Esophagus muscularis mucosa (tissue), 4 donors: ENCODE measurements at regions not wholly inside any gene's neighbourhood (a gene's known extent, or its start where the extent isn't known, plus 50 kb on each side); places are given as distances from the start of the nearest gene placed in this dataset.

Experiments used
- EP300 ChIP-seq: sonication (generic); formaldehyde crosslinking; IDR thresholded peaks from one replicate; pipeline ENCODE4 v1.6.1; 2017; ENCODE audit warnings: antibody characterized with exemption
- POLR2A ChIP-seq: fragments of 450-650 bp; IDR thresholded peaks from one replicate; pipeline ENCODE4 v1.6.1; 2017; ENCODE audit warnings: antibody characterized with exemption, moderate library complexity, mild to moderate bottlenecking, low read depth
- TF ChIP-seq, protein P1 (sequence below), 3 experiments: fragments of 200-600 bp in 2 of 3; fragments of 450-650 bp in 1 of 3; sonication (generic) in 2 of 3; IDR thresholded peaks; one replicate each; pipeline ENCODE4 v1.5.1; 2017 to 2019; ENCODE audit warnings: antibody characterized with exemption in 3 of 3, mild to moderate bottlenecking in 2 of 3, moderate library complexity in 1 of 3

DNA sequence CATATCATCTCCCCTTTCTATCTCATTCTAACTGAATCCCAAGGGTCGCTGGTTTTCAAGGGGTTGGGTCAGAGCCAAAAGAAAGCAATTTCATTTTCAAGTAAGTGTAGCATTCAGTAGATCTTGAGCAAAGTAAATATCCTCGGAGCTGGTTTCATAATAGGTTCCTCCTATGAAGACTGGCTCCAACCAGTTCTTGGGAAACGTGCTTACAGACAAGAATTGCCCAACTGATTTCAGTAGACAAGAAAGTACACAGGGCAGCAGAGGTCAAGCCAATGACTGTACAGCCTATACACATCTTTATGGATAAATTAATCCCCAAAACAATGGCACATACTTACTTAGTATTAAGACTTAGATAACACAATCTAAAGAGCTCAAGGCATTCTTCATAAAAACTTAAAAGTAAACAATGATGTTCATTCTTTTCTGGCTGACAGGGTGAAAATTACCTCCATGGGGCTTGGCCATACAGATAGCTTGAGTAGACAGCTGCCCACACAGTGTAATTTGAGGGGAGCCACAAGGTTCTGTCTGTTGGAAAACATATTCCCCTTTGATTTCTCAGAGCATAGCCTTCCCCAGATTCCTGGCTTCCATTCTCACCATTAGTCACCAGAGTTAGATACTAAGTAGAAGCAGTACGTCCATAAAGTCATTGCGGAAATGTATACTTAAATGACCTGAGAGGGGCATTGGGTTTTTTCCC is 163.9 kb downstream of the ARRDC3 start:
- TF ChIP-seq, protein P1, sequence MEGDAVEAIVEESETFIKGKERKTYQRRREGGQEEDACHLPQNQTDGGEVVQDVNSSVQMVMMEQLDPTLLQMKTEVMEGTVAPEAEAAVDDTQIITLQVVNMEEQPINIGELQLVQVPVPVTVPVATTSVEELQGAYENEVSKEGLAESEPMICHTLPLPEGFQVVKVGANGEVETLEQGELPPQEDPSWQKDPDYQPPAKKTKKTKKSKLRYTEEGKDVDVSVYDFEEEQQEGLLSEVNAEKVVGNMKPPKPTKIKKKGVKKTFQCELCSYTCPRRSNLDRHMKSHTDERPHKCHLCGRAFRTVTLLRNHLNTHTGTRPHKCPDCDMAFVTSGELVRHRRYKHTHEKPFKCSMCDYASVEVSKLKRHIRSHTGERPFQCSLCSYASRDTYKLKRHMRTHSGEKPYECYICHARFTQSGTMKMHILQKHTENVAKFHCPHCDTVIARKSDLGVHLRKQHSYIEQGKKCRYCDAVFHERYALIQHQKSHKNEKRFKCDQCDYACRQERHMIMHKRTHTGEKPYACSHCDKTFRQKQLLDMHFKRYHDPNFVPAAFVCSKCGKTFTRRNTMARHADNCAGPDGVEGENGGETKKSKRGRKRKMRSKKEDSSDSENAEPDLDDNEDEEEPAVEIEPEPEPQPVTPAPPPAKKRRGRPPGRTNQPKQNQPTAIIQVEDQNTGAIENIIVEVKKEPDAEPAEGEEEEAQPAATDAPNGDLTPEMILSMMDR (IDR thresholded peaks at IDR 0.05) = no peak
- TF ChIP-seq POLR2A = no peak
- TF ChIP-seq EP300 = no peak
